ENCODE measurements at regions not wholly inside any gene's neighbourhood (a gene's known extent, or its start where the extent isn't known, plus 50 kb on each side); places are given as distances from the start of the nearest gene placed in this dataset.

- no peak for TF ChIP-seq CTCF (IDR thresholded peaks at IDR 0.05)
- TF ChIP-seq POLR2A (IDR thresholded peaks at IDR 0.05), result no peak
Measured at GRCh38 chr2:20560891-20561636, 89.8 kb downstream of the HS1BP3 start.
